NCI-H1930 (cell line): ENCODE measurements at regions not wholly inside any gene's neighbourhood (a gene's known extent, or its start where the extent isn't known, plus 50 kb on each side); places are given as distances from the start of the nearest gene placed in this dataset.
"Not testable (repeated sequence)": the region's sequence is repeated elsewhere in the genome, so short reads cannot be mapped to it uniquely, and the experiment has no call there.

ENCODE experiments used
- DNase-seq, 2 experiments: peaks; one replicate each; lab custom pipeline; 2025; lab: John Stamatoyannopoulos, UW

DNA sequence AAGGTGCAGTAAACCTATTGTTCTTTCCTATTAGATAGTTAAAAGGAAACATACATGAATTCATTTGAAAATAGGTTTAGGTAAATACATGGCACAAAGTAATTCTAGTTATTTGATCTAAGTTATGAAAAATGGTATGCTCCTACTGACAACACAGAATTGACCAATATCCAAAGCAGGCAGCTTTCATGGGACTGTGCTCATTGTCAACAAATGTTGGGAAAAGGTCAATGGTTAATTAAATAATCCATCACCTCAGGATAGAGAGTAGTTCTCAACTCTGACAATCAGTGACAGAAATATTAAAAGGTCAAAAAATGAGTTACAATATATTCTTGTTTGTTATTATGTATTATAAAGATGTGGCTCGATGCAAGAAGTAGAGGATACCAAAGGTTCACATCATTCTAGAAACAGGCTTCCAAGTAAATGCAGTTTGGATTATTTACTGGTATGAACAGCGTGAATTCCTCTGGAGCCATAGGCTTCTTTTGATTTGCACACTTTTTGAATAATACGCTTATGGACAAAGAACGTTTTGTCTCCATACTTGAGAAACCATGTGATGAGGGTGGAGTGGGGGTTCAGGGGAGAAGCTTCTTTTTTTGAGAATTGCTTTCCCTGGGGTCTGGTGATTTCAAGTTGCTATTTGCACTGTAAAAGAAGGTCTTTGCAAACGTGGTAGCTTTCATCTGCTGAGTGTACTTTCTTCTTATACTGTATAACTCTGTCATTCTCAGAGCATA is 422.0 kb upstream of the ZEB2 start:
- no peak for DNase-seq

- DNase-seq, result no peak
These were observed 419.7 kb upstream of the ZEB2 start for GRCh38 chr2:144939590-144939989.

DNA sequence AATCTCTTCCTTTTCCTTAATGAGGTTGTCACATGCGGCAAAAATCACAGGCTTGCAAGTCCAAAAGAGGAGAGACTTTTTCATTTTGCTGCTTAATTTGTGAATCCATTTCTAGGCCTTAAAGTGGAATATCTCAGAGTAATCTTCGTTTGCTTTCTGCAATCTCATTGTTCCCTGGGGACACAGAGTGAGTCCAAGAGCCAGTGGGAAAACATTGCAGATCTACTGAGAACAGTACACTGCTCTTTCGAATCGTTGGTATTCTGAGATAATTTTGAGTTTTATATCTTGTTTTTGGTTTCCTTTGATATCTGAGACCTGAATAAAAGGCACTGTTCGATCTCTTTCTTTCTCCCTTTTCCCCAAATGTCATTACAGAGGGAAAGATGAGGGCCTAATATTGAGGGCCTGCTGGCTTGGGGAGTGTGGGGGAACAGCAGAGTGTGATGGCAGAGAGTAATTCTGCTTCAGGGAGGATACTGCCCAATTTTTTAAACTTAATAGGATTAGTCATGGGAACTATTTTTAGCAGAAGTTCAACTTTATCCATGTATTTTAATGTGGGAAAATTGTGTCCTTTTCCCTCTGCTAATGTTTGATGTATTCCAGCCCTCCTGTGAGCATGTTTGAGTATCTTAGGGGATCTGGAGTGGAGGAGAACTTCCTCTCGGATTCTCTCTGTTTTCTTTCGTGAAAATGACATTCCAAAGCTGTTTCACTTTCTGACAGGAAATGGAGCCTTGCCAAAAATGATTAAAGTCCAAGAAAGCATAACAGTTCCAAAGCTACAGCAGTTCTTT is 418.2 kb upstream of the ZEB2 start:
- no peak for DNase-seq

DNA sequence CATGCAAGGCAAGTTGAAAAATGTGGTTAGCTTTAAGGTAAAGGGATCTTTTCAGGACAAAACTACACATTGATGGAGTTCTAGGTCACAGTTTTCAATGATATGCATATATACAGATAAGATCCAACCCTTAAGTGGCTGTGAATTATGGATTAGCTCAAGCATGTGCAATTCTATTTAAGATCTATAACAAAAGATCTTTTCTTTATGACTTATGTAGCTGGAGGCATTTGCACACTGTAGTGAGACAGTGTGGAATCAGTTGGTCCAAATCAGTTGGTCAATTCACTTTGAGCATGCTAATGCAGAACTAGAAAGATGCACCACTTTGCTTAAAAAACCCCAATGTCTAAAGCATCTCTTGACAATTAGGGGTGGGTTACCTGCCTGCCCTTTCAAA is 417.1 kb upstream of the ZEB2 start:
- DNase-seq, result no peak

DNA sequence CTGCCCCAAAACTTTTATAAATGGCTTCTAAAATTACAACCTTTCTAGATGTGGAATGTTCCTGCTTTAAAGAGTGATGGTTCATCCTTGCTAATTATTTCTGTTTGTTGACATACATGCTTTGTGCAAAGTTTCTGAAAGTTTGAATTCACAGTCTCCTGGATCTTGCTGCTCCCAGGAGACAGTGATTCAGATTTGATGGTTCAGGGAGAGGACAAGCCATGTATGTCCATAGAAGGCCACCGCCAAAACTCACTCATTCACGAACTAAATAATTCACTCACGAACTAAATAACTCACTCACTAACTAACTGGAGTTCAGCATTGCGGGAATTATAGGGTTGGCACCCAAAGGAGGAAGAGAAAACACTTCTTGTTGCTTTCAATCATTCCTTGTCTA is 416.5 kb upstream of the ZEB2 start:
- no peak for DNase-seq

DNA sequence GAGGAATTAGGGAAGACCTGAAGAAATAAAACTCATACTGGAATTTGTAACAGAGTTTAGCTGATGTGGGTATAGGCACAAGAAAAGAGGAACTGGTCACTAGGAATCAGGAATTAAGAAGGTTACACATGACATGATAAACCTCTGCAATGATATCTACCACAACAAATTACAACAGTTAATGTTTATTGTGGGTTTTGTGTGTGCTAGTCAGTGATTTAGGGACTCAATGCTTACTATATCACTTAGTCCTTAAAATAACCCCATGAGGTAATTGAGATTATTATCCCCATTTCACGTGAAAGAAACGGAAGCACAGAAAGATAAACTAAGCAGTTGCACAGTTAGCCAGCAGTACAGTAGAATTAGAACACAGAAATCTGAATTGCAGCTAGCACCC is 415.8 kb upstream of the ZEB2 start:
- DNase-seq, result no peak

- no peak for DNase-seq
These were observed 415.3 kb upstream of the ZEB2 start for GRCh38 chr2:144935191-144935590.

GRCh38 chr2:144931960-144932359 is 412.0 kb upstream of the ZEB2 start:
- no peak for DNase-seq

- no peak for DNase-seq
These were observed 411.6 kb upstream of the ZEB2 start for GRCh38 chr2:144931480-144931879.

- no peak for DNase-seq
These were observed 407.5 kb upstream of the ZEB2 start for GRCh38 chr2:144927429-144927828.

GRCh38 chr2:144925886-144926285 is 406.0 kb upstream of the ZEB2 start:
- no peak for DNase-seq

DNA sequence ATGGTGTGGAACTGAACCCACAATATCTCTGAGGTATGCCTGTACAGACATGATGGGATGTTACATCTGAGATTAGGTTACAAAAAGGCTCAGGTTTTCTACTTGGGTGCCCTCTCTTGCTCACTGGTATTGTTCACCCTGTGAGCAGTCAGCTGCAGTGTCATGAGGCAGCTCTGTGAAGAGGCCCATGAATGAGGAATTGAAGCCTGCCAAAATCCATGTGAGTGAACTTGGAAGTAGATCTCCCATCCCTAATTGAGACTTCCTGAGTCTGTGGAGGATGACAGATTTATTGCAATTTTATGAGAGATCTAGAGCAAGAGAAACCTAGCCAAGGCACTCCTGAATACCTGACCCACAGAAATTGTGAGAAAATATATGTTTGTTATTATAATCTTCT is 404.9 kb upstream of the ZEB2 start:
- no peak for DNase-seq

DNA sequence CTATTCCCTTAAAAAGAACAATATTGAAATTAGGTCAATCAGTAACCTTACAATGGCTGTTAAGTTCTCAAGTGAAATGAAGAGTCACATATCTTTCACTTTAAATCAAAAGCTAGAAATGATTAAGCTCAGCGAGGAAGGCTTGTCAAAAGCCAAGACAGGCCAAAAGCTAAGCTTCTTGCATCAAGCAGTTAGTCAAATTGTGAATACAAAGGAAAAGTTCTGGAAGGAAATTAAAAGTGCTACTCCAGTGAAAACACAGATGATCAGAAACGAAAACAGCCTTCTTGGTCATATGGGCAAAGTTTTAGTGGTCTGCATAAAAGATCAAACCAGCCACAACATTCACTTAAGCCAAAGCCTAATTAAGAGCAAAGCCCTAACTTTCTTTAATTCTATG is 402.6 kb upstream of the ZEB2 start:
- DNase-seq, result no peak

DNA sequence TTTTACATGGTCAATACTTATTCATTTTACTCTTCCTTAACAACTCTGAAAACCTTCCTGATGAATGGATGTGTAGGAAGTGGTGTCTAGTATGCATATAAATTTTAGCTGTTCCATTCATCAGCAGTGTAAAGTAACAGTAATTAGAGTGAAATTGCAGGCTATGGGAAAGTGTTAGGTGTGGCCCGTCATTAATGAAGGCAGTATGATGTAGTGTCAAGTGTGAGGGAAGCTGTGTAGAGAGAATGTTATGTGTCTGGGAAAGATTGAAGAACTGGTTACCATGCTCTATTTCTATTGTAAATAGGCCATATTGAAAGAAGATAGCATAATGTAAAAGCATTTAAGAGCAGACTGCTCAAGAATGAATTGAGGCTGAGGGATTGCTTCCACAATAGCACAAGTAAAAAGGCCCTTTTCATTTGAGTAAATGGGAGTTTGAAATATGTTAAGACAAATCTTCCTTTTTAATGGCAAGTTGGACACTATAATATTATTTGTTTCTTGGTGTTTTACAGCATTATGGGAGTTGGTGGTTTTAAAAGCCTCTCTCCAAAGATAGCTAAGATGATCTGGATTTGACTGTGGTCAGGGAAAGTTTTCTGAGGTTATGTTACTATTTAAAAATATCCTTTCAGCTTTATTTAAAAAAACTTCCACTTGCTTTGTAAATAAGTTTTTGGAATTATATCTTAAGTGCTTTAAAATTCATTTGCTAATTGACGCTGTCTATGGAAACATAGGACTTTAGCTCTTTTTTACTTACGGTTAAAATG is 401.0 kb upstream of the ZEB2 start:
- DNase-seq, result no peak

GRCh38 chr2:144914622-144915318 is 394.9 kb upstream of the ZEB2 start:
- DNase-seq, result no peak

DNA sequence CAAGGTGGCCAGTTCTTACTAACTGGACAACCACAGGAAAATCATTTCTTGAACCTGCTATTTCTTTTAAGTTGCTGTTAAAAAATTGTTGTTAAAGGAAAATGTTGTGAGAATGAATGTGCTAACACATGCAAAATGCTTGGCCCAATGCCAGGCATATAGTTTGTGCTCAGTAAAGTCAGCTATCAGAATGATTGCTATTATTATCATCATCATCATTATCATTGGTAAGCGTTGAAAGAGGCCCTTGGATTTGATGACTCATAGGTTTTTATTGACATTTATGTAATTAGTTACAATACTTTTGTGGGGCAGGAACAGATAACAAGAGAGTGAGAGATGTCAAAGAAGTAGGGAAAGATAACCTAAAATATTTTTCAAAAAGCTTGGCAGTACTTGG is 394.2 kb upstream of the ZEB2 start:
- DNase-seq, result no peak

- DNase-seq, result no peak
These were observed 392.3 kb upstream of the ZEB2 start for GRCh38 chr2:144912206-144912605.

- DNase-seq, result no peak
These were observed 386.0 kb upstream of the ZEB2 start for GRCh38 chr2:144905956-144906355.

- DNase-seq, result no peak
These were observed 384.7 kb upstream of the ZEB2 start for GRCh38 chr2:144904612-144905011.

GRCh38 chr2:144903045-144903444 is 383.1 kb upstream of the ZEB2 start:
- not testable (repeated sequence) for DNase-seq

DNA sequence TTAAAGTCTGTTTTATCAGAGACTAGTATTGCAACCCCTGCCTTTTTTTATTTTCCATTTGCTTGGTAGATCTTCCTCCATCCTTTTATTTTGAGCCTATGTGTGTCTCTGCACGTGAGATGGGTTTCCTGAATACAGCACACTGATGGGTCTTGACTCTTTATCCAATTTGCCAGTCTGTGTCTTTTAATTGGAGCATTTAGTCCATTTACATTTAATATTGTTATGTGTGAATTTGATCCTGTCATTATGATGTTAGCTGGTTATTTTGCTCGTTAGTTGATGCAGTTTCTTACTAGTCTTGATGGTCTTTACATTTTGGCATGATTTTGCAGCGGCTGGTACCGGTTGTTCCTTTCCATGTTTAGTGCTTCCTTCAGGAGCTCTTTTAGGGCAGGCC is 381.5 kb upstream of the ZEB2 start:
- DNase-seq, result not testable (repeated sequence)

DNA sequence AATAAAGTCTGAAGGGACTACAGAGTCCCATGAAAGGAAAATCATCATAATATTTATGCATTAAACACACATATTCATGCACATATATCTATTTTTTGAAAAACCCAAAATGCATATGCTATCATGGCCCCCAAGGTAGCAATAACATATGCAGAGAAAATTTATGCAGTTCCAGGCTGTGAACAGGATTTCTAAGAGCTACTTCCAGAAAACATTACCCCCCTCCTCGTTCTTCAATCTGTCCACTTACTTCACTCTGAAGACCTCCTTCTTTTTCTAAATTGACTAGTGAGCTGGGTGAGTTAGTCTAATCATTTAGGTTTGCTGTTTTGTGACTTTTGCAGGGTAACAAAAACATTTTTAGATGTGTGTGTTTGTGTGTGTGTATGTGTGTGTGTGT is 376.4 kb upstream of the ZEB2 start:
- no peak for DNase-seq
